Mesothelial cell of epicardium (in vitro differentiated cells): ENCODE measurements at regions not wholly inside any gene's neighbourhood (a gene's known extent, or its start where the extent isn't known, plus 50 kb on each side); places are given as distances from the start of the nearest gene placed in this dataset.

Source experiments
- DNase-seq, 2 experiments: peaks; one replicate each; pipeline ENCODE4 v3.0.0; 2021; ENCODE audit warnings: low spot score in 2 of 2; ENCODE audit not compliant: unreplicated experiment in 2 of 2
- H3K27ac Mint-ChIP-seq: 2 replicates; pipeline ENCODE4 v1.8.0; 2021; ENCODE audit warnings: mixed read lengths
- H3K27me3 Mint-ChIP-seq: 2 replicates; pipeline ENCODE4 v1.8.0; 2021; ENCODE audit warnings: low read depth, mixed read lengths
- H3K36me3 Mint-ChIP-seq: 2 replicates; pipeline ENCODE4 v1.8.0; 2021; ENCODE audit warnings: mixed read lengths
- H3K4me1 Mint-ChIP-seq: 2 replicates; pipeline ENCODE4 v1.8.0; 2021; ENCODE audit warnings: mixed read lengths
- H3K4me3 Mint-ChIP-seq: 2 replicates; pipeline ENCODE4 v1.8.0; 2021; ENCODE audit warnings: mild to moderate bottlenecking, moderate library complexity, mixed read lengths
- H3K9me3 Mint-ChIP-seq: 2 replicates; pipeline ENCODE4 v1.8.0; 2021; ENCODE audit warnings: mixed read lengths
- CTCF ChIP-seq: fragments of 200-600 bp; sonication (generic); IDR thresholded peaks from one replicate; pipeline ENCODE4 v1.5.0; 2021; ENCODE audit warnings: antibody characterized with exemption; ENCODE audit not compliant: unreplicated experiment

- Mint-ChIP-seq H3K27ac (no peak overlapping the region), H3K4me1 (peaks cover 2% of the 10 kb centered on the region), H3K36me3 (no peaks in the 10 kb centered on the region), H3K27me3 (no peaks in the 10 kb centered on the region), H3K9me3 (no peaks in the 10 kb centered on the region), H3K4me3 (no peak overlapping the region)
- DNase-seq = no peak
- TF ChIP-seq CTCF = no peak
Observed at GRCh38 chr6:112002307-112002706, 51.6 kb upstream of the CCN6 start.
